LNCAP (cell line): ENCODE measurements at regions not wholly inside any gene's neighbourhood (a gene's known extent, or its start where the extent isn't known, plus 50 kb on each side); places are given as distances from the start of the nearest gene placed in this dataset.

Source experiments
- CTCF ChIP-seq: fragments of 450-650 bp; IDR thresholded peaks from 2 replicates; pipeline ENCODE4 v1.5.1; 2017; ENCODE audit warnings: mild to moderate bottlenecking

- no peak for TF ChIP-seq CTCF
Measured at GRCh38 chr15:47304656-47305055, 412.6 kb upstream of the SEMA6D start.

DNA sequence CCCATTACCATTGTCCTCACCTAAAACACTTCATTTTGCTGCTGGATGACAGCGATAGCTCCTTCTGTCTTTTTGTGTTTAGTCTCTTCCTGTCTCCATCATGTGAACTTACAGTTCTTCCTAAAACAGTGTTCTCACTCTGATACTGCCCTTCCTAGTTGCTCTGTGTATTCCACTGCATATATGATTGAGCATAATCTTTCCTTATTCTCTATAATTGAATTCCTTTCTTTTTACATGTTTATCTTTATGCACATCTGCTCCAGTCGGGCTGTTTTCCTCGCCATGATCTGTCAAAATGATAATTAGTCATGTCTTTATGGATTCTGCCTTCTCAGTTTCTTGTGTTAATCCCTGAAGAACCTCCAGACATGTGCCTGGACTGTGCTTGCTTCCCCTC lies 405.1 kb upstream of the SEMA6D start:
- TF ChIP-seq CTCF: no peak

DNA sequence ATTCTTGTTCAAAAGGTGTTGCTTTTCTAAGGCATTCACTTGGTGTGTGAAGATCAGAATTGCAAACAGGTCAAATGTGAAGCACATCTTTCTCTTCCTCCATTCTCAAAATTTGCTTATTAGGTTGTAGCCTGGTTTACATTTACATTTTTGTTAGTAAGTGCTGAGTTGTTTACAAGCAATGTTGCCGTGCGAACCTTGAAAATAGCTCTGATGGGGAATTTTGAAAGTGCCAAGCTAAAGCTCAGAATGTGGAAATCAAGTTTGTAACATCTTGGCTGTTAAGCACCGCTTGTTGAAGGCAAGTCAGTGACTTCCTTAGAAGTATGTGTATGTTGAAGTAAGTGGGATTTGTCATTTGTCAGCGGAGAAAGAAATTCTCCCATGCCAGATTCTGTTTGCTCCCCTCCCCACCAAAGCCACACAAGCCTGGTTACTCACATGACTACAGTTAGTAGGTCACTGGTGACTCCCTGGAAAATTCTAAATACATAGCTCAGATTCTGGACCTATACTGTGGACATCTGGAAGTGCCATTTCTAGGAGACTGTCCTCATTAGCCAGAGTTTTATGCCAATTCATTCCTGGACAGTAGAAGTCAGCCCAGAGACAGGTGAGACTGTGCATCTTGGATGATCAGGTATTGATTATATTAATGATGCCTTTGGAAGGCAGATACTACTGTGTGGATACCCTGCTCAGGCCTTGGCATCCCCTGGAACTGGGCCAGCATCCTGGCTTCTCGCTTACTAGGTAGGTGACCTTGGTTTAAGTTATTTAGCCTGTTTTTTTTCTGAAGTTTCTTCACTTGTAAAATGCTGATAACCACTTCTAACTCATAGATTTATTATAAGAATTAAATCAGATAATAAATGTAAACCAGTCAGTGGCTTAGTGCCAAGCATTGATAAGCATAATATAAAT lies 390.6 kb upstream of the SEMA6D start:
- TF ChIP-seq CTCF: no peak

GRCh38 chr15:47331829-47332393 lies 385.4 kb upstream of the SEMA6D start:
- no peak for TF ChIP-seq CTCF

GRCh38 chr15:47332481-47332880 lies 384.8 kb upstream of the SEMA6D start:
- TF ChIP-seq CTCF: no peak

- TF ChIP-seq CTCF: no peak
Measured at GRCh38 chr15:47333734-47334133, 383.6 kb upstream of the SEMA6D start.

DNA sequence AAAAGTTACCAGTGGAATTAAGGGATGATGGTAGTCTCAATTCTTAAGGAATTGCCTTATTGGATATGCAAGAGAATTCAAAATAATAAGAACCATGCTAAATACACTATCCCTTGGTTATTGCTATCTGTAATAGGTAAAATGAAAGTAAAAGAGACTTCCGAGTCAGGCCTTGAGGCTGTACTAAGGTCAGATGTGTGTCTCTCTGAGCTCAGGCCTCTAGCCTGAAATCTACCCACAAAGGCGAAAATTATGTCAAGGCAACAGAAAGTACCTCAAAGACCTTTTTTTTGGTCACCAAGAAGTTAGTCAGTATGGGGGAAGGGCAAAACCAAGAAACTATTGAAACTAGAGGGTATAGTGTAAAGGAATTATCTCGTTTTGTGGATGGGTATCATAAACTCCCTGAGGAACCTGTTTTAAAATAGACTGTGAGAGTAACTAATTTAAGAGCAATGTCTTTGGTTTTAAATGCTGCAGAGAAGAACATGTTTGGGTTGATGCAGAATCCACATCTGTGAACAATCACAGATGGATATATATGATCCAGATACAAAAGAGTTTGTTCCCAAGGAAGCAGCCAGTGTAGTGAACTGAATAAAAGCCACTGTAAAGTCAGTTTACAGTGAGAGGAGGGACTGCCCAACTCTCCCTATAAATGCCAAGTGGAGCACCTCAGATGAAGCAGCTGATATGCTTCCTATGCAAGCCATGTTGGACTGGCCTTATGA lies 382.3 kb upstream of the SEMA6D start:
- no peak for TF ChIP-seq CTCF
